ENCODE measurements at regions not wholly inside any gene's neighbourhood (a gene's known extent, or its start where the extent isn't known, plus 50 kb on each side); places are given as distances from the start of the nearest gene placed in this dataset.

- no peak for DNase-seq (ENCODE audit: low spot score)
Observed at GRCh38 chr2:111695441-111696007, 188.5 kb downstream of the ANAPC1 start.

GRCh38 chr2:111696226-111696625 is 187.8 kb downstream of the ANAPC1 start:
- no peak for DNase-seq (ENCODE audit: low spot score)

GRCh38 chr2:111697560-111697959 is 186.4 kb downstream of the ANAPC1 start:
- no peak for DNase-seq (ENCODE audit: low spot score)

GRCh38 chr2:111698089-111698488 is 185.9 kb downstream of the ANAPC1 start:
- no peak for DNase-seq (ENCODE audit: low spot score)

GRCh38 chr2:111698743-111699554 is 185.0 kb downstream of the ANAPC1 start:
- DNase-seq (ENCODE audit: low spot score) = peak; percentile 75

- no peak for DNase-seq (ENCODE audit: low spot score)
Observed at GRCh38 chr2:111701266-111701665, 182.7 kb downstream of the ANAPC1 start.

GRCh38 chr2:111701798-111702118 is 182.2 kb downstream of the ANAPC1 start:
- no peak for DNase-seq (ENCODE audit: low spot score)

GRCh38 chr2:111702119-111702803 is 181.7 kb downstream of the ANAPC1 start:
- peak; percentile 72 for DNase-seq (ENCODE audit: low spot score)

- DNase-seq (ENCODE audit: low spot score) = no peak
Observed at GRCh38 chr2:111702804-111703196, 181.2 kb downstream of the ANAPC1 start.

- DNase-seq (ENCODE audit: low spot score) = no peak
Observed at GRCh38 chr2:111703759-111704158, 180.2 kb downstream of the ANAPC1 start.

GRCh38 chr2:111704246-111704645 is 179.7 kb downstream of the ANAPC1 start:
- no peak for DNase-seq (ENCODE audit: low spot score)

- DNase-seq (ENCODE audit: low spot score) = no peak
Observed at GRCh38 chr2:111705239-111705638, 178.8 kb downstream of the ANAPC1 start.

GRCh38 chr2:111705711-111706336 is 178.2 kb downstream of the ANAPC1 start:
- DNase-seq (ENCODE audit: low spot score) = no peak

- no peak for DNase-seq (ENCODE audit: low spot score)
Observed at GRCh38 chr2:111706481-111707001, 177.5 kb downstream of the ANAPC1 start.

GRCh38 chr2:111707700-111708099 is 176.3 kb downstream of the ANAPC1 start:
- no peak for DNase-seq (ENCODE audit: low spot score)

GRCh38 chr2:111708476-111709180 is 175.4 kb downstream of the ANAPC1 start:
- DNase-seq (ENCODE audit: low spot score) = no peak

- no peak for DNase-seq (ENCODE audit: low spot score)
Observed at GRCh38 chr2:111709321-111709720, 174.7 kb downstream of the ANAPC1 start.

- no peak for DNase-seq (ENCODE audit: low spot score)
Observed at GRCh38 chr2:111710085-111710484, 173.9 kb downstream of the ANAPC1 start.

- no peak for DNase-seq (ENCODE audit: low spot score)
Observed at GRCh38 chr2:111710613-111711012, 173.4 kb downstream of the ANAPC1 start.

- DNase-seq (ENCODE audit: low spot score) = no peak
Observed at GRCh38 chr2:111711270-111711669, 172.7 kb downstream of the ANAPC1 start.

- DNase-seq (ENCODE audit: low spot score) = no peak
Observed at GRCh38 chr2:111712361-111712760, 171.6 kb downstream of the ANAPC1 start.

GRCh38 chr2:111712940-111713515 is 171.0 kb downstream of the ANAPC1 start:
- no peak for DNase-seq (ENCODE audit: low spot score)
